HCT116 (cell line): ENCODE measurements at regions not wholly inside any gene's neighbourhood (a gene's known extent, or its start where the extent isn't known, plus 50 kb on each side); places are given as distances from the start of the nearest gene placed in this dataset.

Experiments
- CTCF ChIP-seq, 3 experiments: fragments of 200-600 bp in 1 of 3; sonication (generic) in 1 of 3; IDR thresholded peaks in 2 of 3; conservative IDR thresholded peaks in 1 of 3; 2 replicates each; pipeline ENCODE4 v1.5.1; 2012 to 2017; ENCODE audit warnings: low read depth in 2 of 3, low read length in 2 of 3, antibody characterized with exemption in 1 of 3, borderline replicate concordance in 1 of 3, control low read depth in 1 of 3, mild to moderate bottlenecking in 1 of 3, mixed read lengths in 1 of 3, mixed run types in 1 of 3, moderate library complexity in 1 of 3; ENCODE audit not compliant: insufficient read depth in 1 of 3
- EZH2 ChIP-seq: fragments of 200-600 bp; sonication (generic); IDR thresholded peaks from 2 replicates; pipeline ENCODE4 v1.6.1; 2017; ENCODE audit warnings: antibody characterized with exemption, mixed run types
- JUND ChIP-seq: IDR thresholded peaks from 2 replicates; pipeline ENCODE4 v1.6.1; 2012
- POLR2A ChIP-seq: IDR thresholded peaks from 2 replicates; pipeline ENCODE4 v1.7.0; 2011; ENCODE audit warnings: borderline replicate concordance; ENCODE audit not compliant: insufficient read depth, insufficient read length; ENCODE audit errors: extremely low read depth
- POLR2AphosphoS5 ChIP-seq: IDR thresholded peaks from 2 replicates; pipeline ENCODE4 v1.6.1; 2011; ENCODE audit warnings: mild to moderate bottlenecking, low read depth, low read length, moderate library complexity
- SP1 ChIP-seq: IDR thresholded peaks from 2 replicates; pipeline ENCODE4 v1.6.1; 2012; ENCODE audit warnings: low read depth

- TF ChIP-seq CTCF (IDR thresholded peaks at IDR 0.05 in 2 of 3, conservative IDR thresholded peaks at IDR 0.05 in 1 of 3; ENCODE audit: borderline replicate concordance in 1 of 3, insufficient read depth in 1 of 3, low read depth in 2 of 3, low read length in 2 of 3): no peak
- TF ChIP-seq POLR2AphosphoS5: no peak
- TF ChIP-seq SP1: no peak
- no peak for TF ChIP-seq POLR2A
- TF ChIP-seq JUND: no peak
- TF ChIP-seq EZH2: no peak
These were observed 77.4 kb downstream of the INHBB start for GRCh38 chr2:120423167-120423943.
